B cell (primary cell): ENCODE measurements at regions not wholly inside any gene's neighbourhood (a gene's known extent, or its start where the extent isn't known, plus 50 kb on each side); places are given as distances from the start of the nearest gene placed in this dataset.

Source experiments
- ATAC-seq: fragments of 200-7000 bp; cut with Tn5 transposase; one replicate; pipeline ENCODE4 v1.10.0; 2021; ENCODE audit warnings: low read depth, mild to moderate bottlenecking, moderate number of reproducible peaks, moderate library complexity
- CTCF ChIA-PET: fragments of 350-600 bp; sonication (Branson Sonifier 250); formaldehyde crosslinking; loops from one replicate; lab custom pipeline; 2021; ENCODE audit warnings: antibody characterized with exemption, inconsistent platforms; lab: Charles Lee
- POLR2A ChIA-PET: fragments of 350-600 bp; sonication (Branson Sonifier 250); formaldehyde crosslinking; loops from one replicate; lab custom pipeline; 2021; ENCODE audit warnings: antibody characterized with exemption; lab: Charles Lee
- DNase-seq: peaks from one replicate; pipeline ENCODE4 v3.0.0; 2013
- H2AFZ ChIP-seq: 2 replicates; pipeline ENCODE4 v1.6.1; 2012; ENCODE audit warnings: mild to moderate bottlenecking, low read depth, low read length; ENCODE audit not compliant: insufficient read depth, poor library complexity, severe bottlenecking
- H3K27ac ChIP-seq, 2 donors: 1 replicate in 1 of 2; 2 replicates in 1 of 2; pipeline ENCODE4 v1.5.1; 2012 to 2013; ENCODE audit warnings: low read length in 2 of 2, mild to moderate bottlenecking in 2 of 2, moderate library complexity in 1 of 2
- H3K27me3 ChIP-seq, 4 experiments: fragments of 200-600 bp in 1 of 4; sonication (generic) in 1 of 4; replicated peaks in 1 of 4; 1 replicate in 2 of 4; 2 replicates in 2 of 4; pipeline versions ENCODE4 v1.6.1 to v1.7.0; 2013 to 2016; ENCODE audit warnings: low read length in 3 of 4, mild to moderate bottlenecking in 2 of 4, mixed read lengths in 1 of 4, moderate library complexity in 1 of 4; ENCODE audit not compliant: insufficient read depth in 4 of 4, control insufficient read depth in 3 of 4; ENCODE audit errors: control extremely low read depth in 1 of 4
- H3K36me3 ChIP-seq, 2 experiments: replicated peaks in 1 of 2; 1 replicate in 1 of 2; 2 replicates in 1 of 2; pipeline versions ENCODE4 v1.6.1 to v1.7.1; 2013; ENCODE audit warnings: low read length in 1 of 2; ENCODE audit not compliant: insufficient read depth in 2 of 2, control insufficient read depth in 1 of 2; ENCODE audit errors: control extremely low read depth in 1 of 2, extremely low read depth in 1 of 2
- H3K4me1 ChIP-seq, 2 donors: fragments of 200-600 bp in 1 of 2; sonication (generic) in 1 of 2; 1 replicate in 1 of 2; 2 replicates in 1 of 2; pipeline versions ENCODE4 v1.5.1 to v1.6.1; 2013 to 2017; ENCODE audit warnings: low read length in 2 of 2; ENCODE audit not compliant: control insufficient read depth in 2 of 2, insufficient read depth in 2 of 2
- H3K4me2 ChIP-seq: replicated peaks from 2 replicates; pipeline ENCODE3; 2012; ENCODE audit warnings: mild to moderate bottlenecking, low read depth, low read length; ENCODE audit not compliant: poor library complexity, severe bottlenecking
- H3K4me3 ChIP-seq, 5 experiments: fragments of 200-600 bp in 1 of 5; sonication (generic) in 1 of 5; 1 replicate in 3 of 5; 2 replicates in 2 of 5; pipeline versions ENCODE4 v1.5.1 to v1.7.0; 2011 to 2016; ENCODE audit warnings: low read length in 4 of 5, mild to moderate bottlenecking in 4 of 5, low read depth in 2 of 5, control low read depth in 1 of 5, moderate library complexity in 1 of 5; ENCODE audit not compliant: insufficient read depth in 1 of 5; ENCODE audit errors: control extremely low read depth in 1 of 5, extremely low read depth in 1 of 5
- H3K79me2 ChIP-seq: fragments of 200-600 bp; sonication (generic); one replicate; pipeline ENCODE4 v1.6.0; 2016; ENCODE audit warnings: low read length; ENCODE audit not compliant: control insufficient read depth, insufficient read depth
- H3K9ac ChIP-seq: fragments of 200-600 bp; sonication (generic); 2 replicates; pipeline ENCODE4 v1.6.1; 2017; ENCODE audit warnings: mild to moderate bottlenecking, low read length, moderate library complexity
- H3K9me3 ChIP-seq, 3 donors: one replicate each; pipeline versions ENCODE4 v1.6.1 to v1.7.1; 2013; ENCODE audit warnings: low read length in 2 of 3; ENCODE audit not compliant: control insufficient read depth in 2 of 3, insufficient read depth in 1 of 3; ENCODE audit errors: control extremely low read depth in 1 of 3
- H4K20me1 ChIP-seq: 2 replicates; pipeline ENCODE4 v1.6.0; 2012; ENCODE audit warnings: mild to moderate bottlenecking, low read length; ENCODE audit not compliant: insufficient read depth, control insufficient read depth, poor library complexity, severe bottlenecking
- H3K27ac Mint-ChIP-seq: one replicate; pipeline ENCODE4 v1.8.0; 2021; ENCODE audit warnings: mixed read lengths
- H3K27me3 Mint-ChIP-seq: one replicate; pipeline ENCODE4 v1.8.0; 2021; ENCODE audit warnings: mixed read lengths
- H3K4me1 Mint-ChIP-seq: one replicate; pipeline ENCODE4 v1.8.0; 2021; ENCODE audit warnings: mixed read lengths
- H3K4me3 Mint-ChIP-seq: one replicate; pipeline ENCODE4 v1.8.0; 2021; ENCODE audit warnings: mixed read lengths
- H3K9me3 Mint-ChIP-seq: one replicate; pipeline ENCODE4 v1.8.0; 2022; ENCODE audit warnings: mixed read lengths; ENCODE audit not compliant: insufficient read depth
- CTCF ChIP-seq: fragments of 200-600 bp; IDR thresholded peaks from one replicate; pipeline ENCODE4 v1.8.0; 2022; ENCODE audit warnings: antibody characterized with exemption, mild to moderate bottlenecking
- EZH2 ChIP-seq: IDR thresholded peaks from 2 replicates; pipeline ENCODE4 v1.6.1; 2012; ENCODE audit warnings: borderline replicate concordance, low read depth, mild to moderate bottlenecking, moderate library complexity, low read length; ENCODE audit not compliant: insufficient read depth, poor library complexity, severe bottlenecking
- WGBS: methylation state at CpG from one replicate; pipeline ENCODE4 v1.1.5; 2013; ENCODE audit warnings: missing lambda C conversion rate; ENCODE audit not compliant: insufficient coverage; 5-methylcytosine and 5-hydroxymethylcytosine counted together
- intact Hi-C: fragments of 100-400 bp; cut with micrococcal nuclease; formaldehyde crosslinking; loops from one replicate; pipeline ENCODE4 v1.10.0; 2022

GRCh38 chr12:107238296-107238695 lies 144.9 kb upstream of the CRY1 start:
- Histone ChIP-seq H3K36me3 (no peaks in the 10 kb centered on the region), H3K9ac (no peak overlapping the region), H3K27ac (no peak overlapping the region), H2AFZ (no peak overlapping the region), H3K4me1 (no peaks in the 10 kb centered on the region), H3K79me2 (no peaks in the 10 kb centered on the region), H3K27me3 (peaks cover 0 to 7% (median 3%) of the 10 kb centered on the region in 4 experiments), H3K4me2 (no peak overlapping the region), H4K20me1 (no peaks in the 10 kb centered on the region), H3K9me3 (peaks cover 0 to 1% (median 0%) of the 10 kb centered on the region in 3 donors), H3K4me3 (no peak overlapping the region)
- Mint-ChIP-seq H3K4me3 (no peak overlapping the region), H3K27ac (no peak overlapping the region), H3K9me3 (no peaks in the 10 kb centered on the region), H3K4me1 (no peaks in the 10 kb centered on the region), H3K27me3 (peaks cover 41% of the 10 kb centered on the region)
- no peak for ATAC-seq
- no peak for DNase-seq
- CTCF ChIA-PET: no interaction called here
- TF ChIP-seq CTCF: no peak
- TF ChIP-seq EZH2: no peak
- WGBS: 79% methylated on average over 2 of the region's 3 CpGs
- intact Hi-C loops: no loop called here
- POLR2A ChIA-PET: no interaction called here

- ChIA-PET POLR2A (no interaction called here), CTCF (no interaction called here)
- H3K27me3 ChIP-seq: peaks cover 0 to 5% (median 2%) of the 10 kb centered on the region in 4 experiments
- H3K36me3 ChIP-seq: no peaks in the 10 kb centered on the region
- no peak overlapping the region for H3K4me3 Mint-ChIP-seq
- peaks cover 29% of the 10 kb centered on the region for H3K27me3 Mint-ChIP-seq
- WGBS: 100% methylated on average over 1 of the region's 1 CpG
- no peaks in the 10 kb centered on the region for H3K9me3 Mint-ChIP-seq
- TF ChIP-seq CTCF (no peak), EZH2 (no peak)
- H3K4me1 Mint-ChIP-seq: no peaks in the 10 kb centered on the region
- H3K9me3 ChIP-seq: peaks cover 0 to 1% (median 0%) of the 10 kb centered on the region in 3 donors
- intact Hi-C loops: no loop called here
- H3K4me1 ChIP-seq: no peaks in the 10 kb centered on the region
- no peak overlapping the region for H3K27ac ChIP-seq
- no peak overlapping the region for H3K4me2 ChIP-seq
- ATAC-seq: no peak
- no peaks in the 10 kb centered on the region for H4K20me1 ChIP-seq
- no peak overlapping the region for H2AFZ ChIP-seq
- no peak overlapping the region for H3K27ac Mint-ChIP-seq
- no peak overlapping the region for H3K4me3 ChIP-seq
- no peaks in the 10 kb centered on the region for H3K79me2 ChIP-seq
- H3K9ac ChIP-seq: no peak overlapping the region
- DNase-seq: no peak
These were observed 148.1 kb upstream of the CRY1 start for GRCh38 chr12:107241411-107241810.
